Smooth muscle cell (in vitro differentiated cells): ENCODE measurements at regions not wholly inside any gene's neighbourhood (a gene's known extent, or its start where the extent isn't known, plus 50 kb on each side); places are given as distances from the start of the nearest gene placed in this dataset.
"Not testable (repeated sequence)": the region's sequence is repeated elsewhere in the genome, so short reads cannot be mapped to it uniquely, and the experiment has no call there.

ENCODE experiments used
- DNase-seq: peaks from one replicate; lab custom pipeline; 2025; ENCODE audit not compliant: unreplicated experiment; lab: John Stamatoyannopoulos, UW
- H2AFZ ChIP-seq: fragments of 200-600 bp; sonication (generic); 2 replicates; pipeline ENCODE4 v1.6.0; 2016; ENCODE audit warnings: antibody characterized with exemption, low read depth, mild to moderate bottlenecking
- H3F3A ChIP-seq: fragments of 200-600 bp; sonication (generic); 2 replicates; pipeline ENCODE4 v1.6.0; 2017; ENCODE audit warnings: antibody characterized with exemption, low read depth
- H3K27ac ChIP-seq: fragments of 200-600 bp; sonication (generic); 2 replicates; pipeline ENCODE4 v1.5.1; 2016; ENCODE audit warnings: low read depth, mild to moderate bottlenecking
- H3K27me3 ChIP-seq: fragments of 200-600 bp; sonication (generic); 2 replicates; pipeline ENCODE4 v1.6.1; 2016; ENCODE audit warnings: low read depth, mild to moderate bottlenecking
- H3K36me3 ChIP-seq: fragments of 200-600 bp; sonication (generic); 2 replicates; pipeline ENCODE4 v1.5.1; 2016; ENCODE audit warnings: low read depth
- H3K4me1 ChIP-seq: fragments of 200-600 bp; sonication (generic); 2 replicates; pipeline ENCODE4 v1.5.1; 2016; ENCODE audit warnings: low read depth
- H3K4me2 ChIP-seq: fragments of 200-600 bp; sonication (generic); 2 replicates; pipeline ENCODE4 v1.6.0; 2016; ENCODE audit warnings: mild to moderate bottlenecking
- H3K4me3 ChIP-seq: fragments of 200-600 bp; sonication (generic); 2 replicates; pipeline ENCODE4 v1.5.1; 2016; ENCODE audit warnings: mild to moderate bottlenecking
- H3K79me2 ChIP-seq: fragments of 200-600 bp; sonication (generic); 2 replicates; pipeline ENCODE4 v1.6.0; 2016; ENCODE audit warnings: low read depth, mild to moderate bottlenecking
- H3K9ac ChIP-seq: fragments of 200-600 bp; sonication (generic); 2 replicates; pipeline ENCODE4 v1.6.0; 2016; ENCODE audit warnings: low read depth
- H3K9me3 ChIP-seq: fragments of 200-600 bp; sonication (generic); replicated peaks from 2 replicates; pipeline ENCODE4 v1.5.1; 2016; ENCODE audit warnings: low read depth
- H4K20me1 ChIP-seq: fragments of 200-600 bp; sonication (generic); 2 replicates; pipeline ENCODE4 v1.6.0; 2016; ENCODE audit warnings: low read depth
- WGBS: methylation state at CpG from one replicate; pipeline ENCODE4 v1.1.7; 2016; ENCODE audit warnings: low lambda C conversion rate; 5-methylcytosine and 5-hydroxymethylcytosine counted together
- TF ChIP-seq, protein P1 (sequence below): fragments of 200-600 bp; sonication (generic); IDR thresholded peaks from 2 replicates; pipeline ENCODE4 v1.5.1; 2017; ENCODE audit warnings: borderline replicate concordance, mild to moderate bottlenecking, antibody characterized with exemption; ENCODE audit not compliant: insufficient read depth, poor library complexity, severe bottlenecking

DNA sequence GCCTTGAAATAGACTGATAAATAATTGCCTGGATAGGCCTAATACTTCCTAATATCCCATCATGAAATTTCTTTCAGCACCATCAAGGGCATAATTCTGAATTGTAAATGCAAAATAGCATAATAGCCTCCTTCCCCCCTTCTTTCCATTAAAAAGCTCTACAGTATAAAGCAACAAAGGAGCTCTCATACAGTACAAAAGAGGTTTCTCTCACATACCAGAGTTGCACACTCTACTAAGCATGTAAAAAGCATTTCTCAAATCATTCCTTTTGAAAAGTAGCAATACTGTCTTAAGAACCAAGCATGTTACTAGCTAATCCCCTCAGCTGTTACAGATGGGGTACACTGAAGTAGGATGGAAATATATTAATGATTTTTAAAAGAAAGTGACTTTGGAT is 509.0 kb downstream of the KLHL13 start:
- TF ChIP-seq, protein P1, sequence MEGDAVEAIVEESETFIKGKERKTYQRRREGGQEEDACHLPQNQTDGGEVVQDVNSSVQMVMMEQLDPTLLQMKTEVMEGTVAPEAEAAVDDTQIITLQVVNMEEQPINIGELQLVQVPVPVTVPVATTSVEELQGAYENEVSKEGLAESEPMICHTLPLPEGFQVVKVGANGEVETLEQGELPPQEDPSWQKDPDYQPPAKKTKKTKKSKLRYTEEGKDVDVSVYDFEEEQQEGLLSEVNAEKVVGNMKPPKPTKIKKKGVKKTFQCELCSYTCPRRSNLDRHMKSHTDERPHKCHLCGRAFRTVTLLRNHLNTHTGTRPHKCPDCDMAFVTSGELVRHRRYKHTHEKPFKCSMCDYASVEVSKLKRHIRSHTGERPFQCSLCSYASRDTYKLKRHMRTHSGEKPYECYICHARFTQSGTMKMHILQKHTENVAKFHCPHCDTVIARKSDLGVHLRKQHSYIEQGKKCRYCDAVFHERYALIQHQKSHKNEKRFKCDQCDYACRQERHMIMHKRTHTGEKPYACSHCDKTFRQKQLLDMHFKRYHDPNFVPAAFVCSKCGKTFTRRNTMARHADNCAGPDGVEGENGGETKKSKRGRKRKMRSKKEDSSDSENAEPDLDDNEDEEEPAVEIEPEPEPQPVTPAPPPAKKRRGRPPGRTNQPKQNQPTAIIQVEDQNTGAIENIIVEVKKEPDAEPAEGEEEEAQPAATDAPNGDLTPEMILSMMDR: no peak
- no peak overlapping the region for H2AFZ ChIP-seq
- H4K20me1 ChIP-seq: no peaks in the 10 kb centered on the region
- no peaks in the 10 kb centered on the region for H3K9me3 ChIP-seq
- no peak overlapping the region for H3K4me3 ChIP-seq
- no peaks in the 10 kb centered on the region for H3K4me1 ChIP-seq
- H3K27me3 ChIP-seq: no peaks in the 10 kb centered on the region
- no peak overlapping the region for H3K27ac ChIP-seq
- no peaks in the 10 kb centered on the region for H3F3A ChIP-seq
- H3K9ac ChIP-seq: no peak overlapping the region
- no peaks in the 10 kb centered on the region for H3K79me2 ChIP-seq
- no peak overlapping the region for H3K4me2 ChIP-seq
- H3K36me3 ChIP-seq: no peaks in the 10 kb centered on the region
- DNase-seq: no peak

DNA sequence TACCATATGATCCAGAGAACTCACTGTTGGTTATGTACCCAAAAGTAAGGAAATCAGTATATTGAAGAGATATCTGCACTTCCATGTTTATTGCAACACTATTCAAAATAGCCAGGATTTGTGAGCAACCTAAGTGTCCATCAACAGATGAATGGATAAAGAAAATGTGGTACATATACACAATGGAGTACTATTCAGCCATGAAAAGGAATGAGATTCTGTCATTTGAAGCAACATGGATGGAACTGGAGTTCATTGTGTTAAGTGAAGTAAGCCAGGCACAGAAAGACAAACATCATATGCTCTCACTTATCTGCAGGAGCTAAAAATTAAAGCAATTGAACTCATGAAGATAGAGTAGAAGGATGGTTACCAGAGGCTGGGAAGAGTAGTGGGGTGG is 510.5 kb downstream of the KLHL13 start:
- not testable (repeated sequence) for H4K20me1 ChIP-seq, H2AFZ ChIP-seq, DNase-seq, H3K27me3 ChIP-seq, H3K4me3 ChIP-seq, H3K9me3 ChIP-seq, H3K4me1 ChIP-seq, H3K4me2 ChIP-seq, H3K27ac ChIP-seq, H3K79me2 ChIP-seq, H3F3A ChIP-seq, H3K9ac ChIP-seq, H3K36me3 ChIP-seq

DNA sequence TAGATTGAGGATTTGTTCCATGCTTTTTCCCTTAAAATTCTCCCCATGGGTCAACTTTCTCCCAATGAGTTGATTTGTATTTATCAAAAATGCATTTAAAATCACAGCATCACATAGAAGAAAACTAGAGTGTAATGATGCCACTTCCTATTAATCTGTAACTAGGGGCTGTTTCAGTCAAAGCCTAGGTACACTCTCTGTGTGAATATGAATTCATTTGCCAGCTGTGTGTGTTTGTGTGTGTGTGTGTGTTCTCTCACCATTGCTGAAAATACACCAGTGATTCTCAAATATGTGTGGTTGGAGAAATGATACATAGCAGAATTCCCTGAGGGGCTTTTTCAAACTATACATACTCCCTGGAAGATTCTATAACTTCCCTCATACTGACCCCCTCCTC is 546.5 kb downstream of the KLHL13 start:
- Histone ChIP-seq H3K36me3 (no peaks in the 10 kb centered on the region), H3K79me2 (no peaks in the 10 kb centered on the region), H3K9me3 (no peaks in the 10 kb centered on the region), H4K20me1 (no peaks in the 10 kb centered on the region), H2AFZ (no peak overlapping the region), H3F3A (no peaks in the 10 kb centered on the region), H3K4me1 (no peaks in the 10 kb centered on the region), H3K27me3 (no peaks in the 10 kb centered on the region), H3K4me2 (no peak overlapping the region), H3K4me3 (no peak overlapping the region), H3K9ac (no peak overlapping the region), H3K27ac (no peak overlapping the region)
- no peak for DNase-seq
- TF ChIP-seq, protein P1: no peak

DNA sequence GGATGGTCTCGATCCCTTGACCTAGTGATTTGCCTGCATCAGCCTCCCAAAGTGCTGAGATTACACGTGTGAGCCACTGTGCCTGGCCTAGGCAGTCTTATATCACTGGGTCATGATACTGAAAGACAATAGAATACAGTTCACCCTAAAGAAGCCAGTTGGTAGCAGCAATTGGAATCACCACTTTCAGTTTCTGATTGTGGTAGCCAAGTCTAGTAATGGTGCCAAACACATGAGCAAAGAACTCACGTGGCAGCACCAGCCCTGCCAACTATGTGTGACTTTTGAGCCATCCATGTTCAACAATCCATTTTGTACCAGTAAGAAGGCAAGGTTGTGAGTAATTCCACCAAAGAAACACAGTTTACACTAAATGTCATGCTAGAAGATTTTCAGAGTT is 548.4 kb downstream of the KLHL13 start:
- H3K9me3 ChIP-seq: no peaks in the 10 kb centered on the region
- 65% methylated on average over 3 of the region's 3 CpGs for WGBS
- no peaks in the 10 kb centered on the region for H4K20me1 ChIP-seq
- H3K36me3 ChIP-seq: no peaks in the 10 kb centered on the region
- H3K4me1 ChIP-seq: no peaks in the 10 kb centered on the region
- TF ChIP-seq, protein P1: no peak
- no peaks in the 10 kb centered on the region for H3F3A ChIP-seq
- H3K27ac ChIP-seq: no peak overlapping the region
- H3K4me3 ChIP-seq: no peak overlapping the region
- H2AFZ ChIP-seq: no peak overlapping the region
- H3K27me3 ChIP-seq: no peaks in the 10 kb centered on the region
- no peak for DNase-seq
- no peak overlapping the region for H3K4me2 ChIP-seq
- H3K9ac ChIP-seq: no peak overlapping the region
- no peaks in the 10 kb centered on the region for H3K79me2 ChIP-seq
